ENCODE measurements at regions not wholly inside any gene's neighbourhood (a gene's known extent, or its start where the extent isn't known, plus 50 kb on each side); places are given as distances from the start of the nearest gene placed in this dataset.

GRCh38 chr1:115457289-115457688 lies 119.2 kb upstream of the NGF start:
- peak in 3 of 5 donors; percentile 27 to 63 (median 51) for DNase-seq
- no peaks in the 10 kb centered on the region for H3K27me3 ChIP-seq
- H3K9me3 ChIP-seq: no peaks in the 10 kb centered on the region
- 38 to 57% (median 50%) methylated on average over 2 of the region's 2 CpGs for WGBS, 3 donors
- intact Hi-C loops (cut with DNase I): loop anchor here in 1 of 4 donors (10.0 kb wide), 1 partner anchor 122 kb away; the partner anchor contains the start of gene NGF
- H3K36me3 ChIP-seq: no peaks in the 10 kb centered on the region
- no peak overlapping the region for H3K4me3 ChIP-seq
- no peak overlapping the region for H3K27ac ChIP-seq
- peaks cover 8% of the 10 kb centered on the region for H3K4me1 ChIP-seq (ENCODE audit: insufficient read depth)
- TF ChIP-seq POLR2A (IDR thresholded peaks at IDR 0.05): no peak
- TF ChIP-seq EP300 (IDR thresholded peaks at IDR 0.05): no peak
- TF ChIP-seq, protein P1, sequence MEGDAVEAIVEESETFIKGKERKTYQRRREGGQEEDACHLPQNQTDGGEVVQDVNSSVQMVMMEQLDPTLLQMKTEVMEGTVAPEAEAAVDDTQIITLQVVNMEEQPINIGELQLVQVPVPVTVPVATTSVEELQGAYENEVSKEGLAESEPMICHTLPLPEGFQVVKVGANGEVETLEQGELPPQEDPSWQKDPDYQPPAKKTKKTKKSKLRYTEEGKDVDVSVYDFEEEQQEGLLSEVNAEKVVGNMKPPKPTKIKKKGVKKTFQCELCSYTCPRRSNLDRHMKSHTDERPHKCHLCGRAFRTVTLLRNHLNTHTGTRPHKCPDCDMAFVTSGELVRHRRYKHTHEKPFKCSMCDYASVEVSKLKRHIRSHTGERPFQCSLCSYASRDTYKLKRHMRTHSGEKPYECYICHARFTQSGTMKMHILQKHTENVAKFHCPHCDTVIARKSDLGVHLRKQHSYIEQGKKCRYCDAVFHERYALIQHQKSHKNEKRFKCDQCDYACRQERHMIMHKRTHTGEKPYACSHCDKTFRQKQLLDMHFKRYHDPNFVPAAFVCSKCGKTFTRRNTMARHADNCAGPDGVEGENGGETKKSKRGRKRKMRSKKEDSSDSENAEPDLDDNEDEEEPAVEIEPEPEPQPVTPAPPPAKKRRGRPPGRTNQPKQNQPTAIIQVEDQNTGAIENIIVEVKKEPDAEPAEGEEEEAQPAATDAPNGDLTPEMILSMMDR (IDR thresholded peaks at IDR 0.05): no peak

DNA sequence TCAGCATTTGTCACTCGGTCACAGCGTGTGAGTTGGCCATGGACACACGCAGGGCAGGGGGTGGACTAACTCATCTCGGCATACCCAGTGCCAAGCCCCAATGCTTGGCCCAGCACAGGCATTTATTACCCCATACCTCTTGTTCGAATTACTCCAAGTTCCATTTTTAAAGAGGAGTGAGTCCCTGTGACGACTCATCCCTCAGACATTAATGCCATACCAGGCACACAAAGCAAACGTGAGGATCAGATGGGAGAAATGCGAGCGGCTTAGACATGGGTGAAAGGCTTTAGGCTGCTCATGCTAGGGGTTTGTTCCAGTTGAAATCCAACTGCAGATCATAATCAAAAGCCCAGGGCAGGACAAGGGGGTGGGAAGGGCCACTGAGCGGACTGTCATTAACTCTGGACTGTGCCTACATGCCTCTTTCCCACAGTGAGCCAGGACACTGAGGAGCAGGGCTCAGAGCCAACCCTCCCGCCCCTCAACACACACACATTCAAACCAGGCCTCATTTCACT lies 118.5 kb upstream of the NGF start:
- H3K27ac ChIP-seq: no peak overlapping the region
- no peaks in the 10 kb centered on the region for H3K9me3 ChIP-seq
- 83 to 93% (median 91%) methylated on average over 11 of the region's 11 CpGs for WGBS, 3 donors
- TF ChIP-seq EP300 (IDR thresholded peaks at IDR 0.05) (no peak), POLR2A (IDR thresholded peaks at IDR 0.05) (no peak)
- TF ChIP-seq, protein P1 (IDR thresholded peaks at IDR 0.05): no peak
- peaks cover 8% of the 10 kb centered on the region for H3K4me1 ChIP-seq (ENCODE audit: insufficient read depth)
- no peak overlapping the region for H3K4me3 ChIP-seq
- intact Hi-C loops (cut with DNase I): loop anchor here in 1 of 4 donors (10.0 kb wide), 1 partner anchor 122 kb away; the partner anchor contains the start of gene NGF
- DNase-seq: no peak
- H3K36me3 ChIP-seq: no peaks in the 10 kb centered on the region
- H3K27me3 ChIP-seq: no peaks in the 10 kb centered on the region

GRCh38 chr1:115454837-115455511 lies 116.9 kb upstream of the NGF start:
- H3K27ac ChIP-seq: peak overlapping the region in 1 of 2 donors; percentile 11

GRCh38 chr1:115453666-115454065 lies 115.6 kb upstream of the NGF start:
- DNase-seq: no peak
- WGBS, 3 donors: 96 to 98% (median 96%) methylated on average over 2 of the region's 2 CpGs
- Histone ChIP-seq H3K36me3 (no peaks in the 10 kb centered on the region), H3K27me3 (no peaks in the 10 kb centered on the region), H3K4me3 (no peak overlapping the region), H3K9me3 (no peaks in the 10 kb centered on the region), H3K4me1 (ENCODE audit: insufficient read depth) (peaks cover 11% of the 10 kb centered on the region), H3K27ac (no peak overlapping the region)
- intact Hi-C loops (cut with DNase I): loop anchor here in 1 of 4 donors (10.0 kb wide), 1 partner anchor 119 kb away; the partner anchor contains the start of gene NGF
- no peak for TF ChIP-seq POLR2A (IDR thresholded peaks at IDR 0.05)
- TF ChIP-seq EP300 (IDR thresholded peaks at IDR 0.05): no peak
- TF ChIP-seq, protein P1 (IDR thresholded peaks at IDR 0.05): no peak

More at GRCh38 chr1:115454837-115455511, 116.9 kb upstream of the NGF start:
- intact Hi-C loops (cut with DNase I): loop anchor here in 1 of 4 donors (10.0 kb wide), 1 partner anchor 120 kb away; the partner anchor contains the start of gene NGF
- Histone ChIP-seq H3K36me3 (no peaks in the 10 kb centered on the region), H3K27me3 (no peaks in the 10 kb centered on the region), H3K4me1 (ENCODE audit: insufficient read depth) (peaks cover 11% of the 10 kb centered on the region), H3K9me3 (no peaks in the 10 kb centered on the region), H3K4me3 (no peak overlapping the region)
- no peak for TF ChIP-seq POLR2A (IDR thresholded peaks at IDR 0.05)
- no peak for TF ChIP-seq EP300 (IDR thresholded peaks at IDR 0.05)
- TF ChIP-seq, protein P1 (IDR thresholded peaks at IDR 0.05): no peak
- DNase-seq: peak; percentile 47 to 72 (median 58)
- WGBS, 3 donors: 41 to 56% (median 50%) methylated on average over 13 of the region's 13 CpGs
